HG02885 (cell line): ENCODE measurements at regions not wholly inside any gene's neighbourhood (a gene's known extent, or its start where the extent isn't known, plus 50 kb on each side); places are given as distances from the start of the nearest gene placed in this dataset.
"Not testable (repeated sequence)": the region's sequence is repeated elsewhere in the genome, so short reads cannot be mapped to it uniquely, and the experiment has no call there.

Experiments
- ATAC-seq: cut with Tn5 transposase; IDR thresholded peaks from one replicate; pipeline ENCODE4 v1.9.1; 2021; ENCODE audit warnings: mild to moderate bottlenecking; ENCODE audit not compliant: unreplicated experiment, poor library complexity

DNA sequence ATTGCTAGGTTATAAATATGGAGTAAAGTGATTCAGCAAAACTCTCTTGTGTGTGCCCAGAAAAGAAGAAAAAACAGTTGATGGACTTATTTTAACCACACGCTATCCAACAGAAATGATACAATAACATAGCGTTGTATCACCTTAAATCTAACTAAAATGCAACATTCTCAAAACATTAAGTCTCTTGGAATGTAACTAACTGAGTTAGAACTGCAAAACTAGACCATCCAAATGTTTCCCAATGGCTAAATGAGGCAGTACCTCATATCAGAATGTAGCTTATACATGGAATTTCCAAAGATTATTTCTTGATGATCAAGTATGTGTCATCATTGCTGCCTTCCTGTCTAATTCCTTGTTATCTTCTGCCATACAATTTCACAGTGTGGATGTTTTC is 187.9 kb downstream of the CNTN3 start:
- no peak for ATAC-seq

GRCh38 chr3:74423867-74424266 is 190.6 kb downstream of the CNTN3 start:
- ATAC-seq = no peak

GRCh38 chr3:74420538-74421124 is 193.8 kb downstream of the CNTN3 start:
- ATAC-seq = no peak

GRCh38 chr3:74415731-74416130 is 198.7 kb downstream of the CNTN3 start:
- no peak for ATAC-seq

DNA sequence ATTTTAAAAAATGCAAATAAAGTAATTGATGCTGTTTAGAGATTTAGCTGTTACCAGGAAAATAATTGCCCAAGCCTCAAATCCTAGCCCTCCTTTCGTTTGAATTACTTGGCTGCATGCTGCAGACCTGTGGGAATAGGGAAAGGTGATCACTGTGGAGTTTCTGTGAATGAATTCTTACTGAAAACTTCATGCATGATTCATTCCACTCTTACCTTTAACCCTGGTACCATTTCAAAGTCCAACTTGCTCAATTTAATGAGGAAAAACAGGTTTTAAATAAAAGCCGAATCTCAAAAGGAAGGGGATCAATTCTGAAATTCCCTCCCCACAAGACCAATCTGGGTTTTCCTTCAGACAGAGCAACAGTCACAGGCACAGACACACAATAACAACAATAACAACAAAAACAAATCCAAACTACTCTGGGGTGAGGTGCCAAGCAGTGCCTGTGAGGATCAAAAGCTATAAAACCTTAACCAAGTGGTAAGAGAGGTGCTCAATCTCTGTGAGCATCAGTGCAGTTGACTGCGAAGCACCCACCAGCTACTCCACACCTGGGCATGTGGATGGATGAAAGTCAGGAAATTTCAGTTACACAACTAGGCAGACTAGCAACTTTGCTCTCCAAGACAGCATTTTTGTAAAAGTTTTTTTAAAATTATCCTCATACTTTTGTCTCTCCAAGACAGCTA is 200.8 kb downstream of the CNTN3 start:
- ATAC-seq = no peak

DNA sequence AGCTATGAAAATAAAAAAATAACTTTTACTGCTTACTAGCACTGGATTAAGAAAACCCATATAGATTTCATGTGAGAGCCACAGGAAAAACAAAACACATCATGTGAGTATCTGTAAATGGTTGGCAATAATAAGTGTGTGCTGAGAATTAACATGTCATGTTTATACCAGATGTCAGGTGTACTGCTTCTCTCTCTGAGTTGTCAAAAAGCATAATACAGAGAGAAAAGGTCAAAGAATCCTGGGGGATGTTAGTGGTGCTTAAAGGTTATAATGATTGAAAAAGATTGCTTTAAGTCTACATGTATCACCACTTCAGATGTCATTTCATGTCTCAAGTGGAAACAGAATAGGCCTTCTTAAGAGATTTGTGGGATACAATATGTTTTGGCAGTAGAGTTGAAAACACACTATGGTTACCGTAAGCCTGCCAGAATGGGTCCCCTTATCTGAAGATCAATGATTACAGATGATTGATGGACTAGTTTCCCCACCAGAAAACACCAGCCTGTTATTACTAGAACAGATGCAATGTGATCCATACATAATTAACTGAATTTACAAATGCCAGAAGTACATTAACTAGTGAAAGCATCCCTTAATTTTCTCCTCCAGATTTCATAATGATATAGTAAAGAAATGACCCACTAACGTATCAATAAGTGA is 204.1 kb downstream of the CNTN3 start:
- no peak for ATAC-seq

DNA sequence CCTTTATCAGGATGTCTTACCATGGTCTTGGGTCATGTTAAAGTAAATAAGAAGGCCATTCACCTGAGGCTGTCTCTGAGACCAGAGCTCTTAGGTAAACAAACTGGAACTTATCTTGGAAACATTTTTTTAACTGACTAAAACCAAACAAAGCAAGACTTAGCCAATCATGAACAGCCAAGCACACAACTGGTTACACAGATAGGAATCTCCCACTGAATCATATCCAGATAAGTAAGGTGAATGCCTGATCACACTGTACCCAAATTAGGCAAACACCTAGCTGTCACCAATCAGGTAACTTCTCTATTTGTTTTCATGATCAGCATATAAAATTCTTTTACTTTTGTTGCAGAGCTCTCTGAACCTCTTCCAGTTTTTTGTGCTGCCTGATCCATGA is 205.4 kb downstream of the CNTN3 start:
- no peak for ATAC-seq

- no peak for ATAC-seq
These were observed 211.2 kb downstream of the CNTN3 start for GRCh38 chr3:74403307-74403706.

DNA sequence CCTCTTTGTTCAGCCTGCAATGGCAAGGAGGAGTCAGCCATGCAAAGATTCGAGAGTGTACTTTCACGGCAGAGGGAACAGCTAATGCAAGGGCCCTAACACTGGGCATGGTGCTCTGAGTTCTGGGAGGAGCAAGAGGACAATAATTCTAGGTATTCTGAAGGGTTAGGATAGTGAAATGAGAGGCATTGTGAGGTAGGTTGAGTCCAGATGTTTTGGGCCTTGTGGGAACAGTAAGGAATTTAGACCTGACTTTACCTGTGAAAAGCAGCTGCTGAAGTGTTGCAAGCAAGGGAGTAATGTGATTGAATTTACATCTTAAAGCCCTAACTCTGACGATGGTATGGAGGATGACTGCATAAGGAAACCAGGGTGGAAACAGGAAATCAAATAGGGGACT is 211.6 kb downstream of the CNTN3 start:
- no peak for ATAC-seq

- no peak for ATAC-seq
These were observed 221.0 kb downstream of the CNTN3 start for GRCh38 chr3:74393426-74393825.

- ATAC-seq = no peak
These were observed 224.2 kb downstream of the CNTN3 start for GRCh38 chr3:74390121-74390877.

- ATAC-seq = no peak
These were observed 227.2 kb downstream of the CNTN3 start for GRCh38 chr3:74387111-74387735.

DNA sequence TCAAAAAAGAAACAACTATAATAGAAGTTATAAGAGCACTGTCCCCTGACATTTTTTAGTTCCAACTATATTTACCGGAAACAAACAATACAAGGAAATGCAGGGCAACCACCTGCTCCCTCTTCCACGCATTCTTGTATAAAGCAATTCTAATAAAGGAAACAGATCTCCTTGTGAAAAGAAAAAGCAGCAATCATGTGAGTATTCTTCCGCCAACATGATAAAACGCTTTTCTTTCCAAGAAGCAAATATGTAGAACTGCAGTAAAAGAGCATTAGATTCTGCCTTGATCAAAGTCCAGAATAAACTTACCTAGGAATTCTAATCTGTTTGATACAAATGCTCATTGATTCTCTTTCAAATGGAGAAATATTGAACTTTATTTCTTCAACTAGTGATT is 230.3 kb downstream of the CNTN3 start:
- no peak for ATAC-seq

DNA sequence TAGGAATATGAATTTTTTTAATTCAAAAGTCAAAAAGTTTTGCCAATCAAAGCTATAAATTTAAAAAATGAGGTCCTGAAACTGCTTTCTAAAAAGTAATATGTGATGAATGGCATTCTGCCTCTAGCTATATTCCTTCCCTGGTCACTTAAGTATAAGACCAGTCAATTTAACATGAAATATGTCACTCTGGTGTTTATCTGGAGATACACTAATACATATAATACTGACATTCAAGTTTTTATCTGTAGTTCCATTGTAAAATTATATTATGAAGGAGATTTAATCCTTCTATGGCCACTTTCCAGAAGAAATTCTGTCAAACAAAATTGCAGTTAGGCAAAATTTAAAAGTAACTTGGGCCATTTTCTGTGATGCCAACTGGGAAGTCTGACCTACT is 236.8 kb downstream of the CNTN3 start:
- ATAC-seq = no peak

GRCh38 chr3:74376323-74376722 is 238.1 kb downstream of the CNTN3 start:
- not testable (repeated sequence) for ATAC-seq

DNA sequence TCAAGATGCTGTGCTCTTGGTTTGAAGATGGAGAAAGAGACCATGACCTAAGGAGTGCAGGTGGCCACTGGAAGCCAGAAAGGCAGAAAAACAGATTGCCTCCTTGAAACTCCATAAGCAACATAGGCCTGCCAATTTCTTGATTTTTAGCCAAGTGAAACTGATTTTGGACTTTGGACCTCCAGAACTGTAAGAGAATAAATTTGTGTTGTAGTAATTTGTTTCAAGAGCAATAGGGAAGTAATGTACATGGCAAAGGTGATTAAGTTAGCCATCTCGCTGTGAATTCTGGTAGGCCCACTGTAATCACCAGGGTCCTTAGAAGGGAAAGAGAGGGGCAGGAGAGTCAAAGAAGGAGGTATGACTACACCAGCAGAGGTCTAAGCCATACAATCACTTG is 238.8 kb downstream of the CNTN3 start:
- ATAC-seq = no peak

DNA sequence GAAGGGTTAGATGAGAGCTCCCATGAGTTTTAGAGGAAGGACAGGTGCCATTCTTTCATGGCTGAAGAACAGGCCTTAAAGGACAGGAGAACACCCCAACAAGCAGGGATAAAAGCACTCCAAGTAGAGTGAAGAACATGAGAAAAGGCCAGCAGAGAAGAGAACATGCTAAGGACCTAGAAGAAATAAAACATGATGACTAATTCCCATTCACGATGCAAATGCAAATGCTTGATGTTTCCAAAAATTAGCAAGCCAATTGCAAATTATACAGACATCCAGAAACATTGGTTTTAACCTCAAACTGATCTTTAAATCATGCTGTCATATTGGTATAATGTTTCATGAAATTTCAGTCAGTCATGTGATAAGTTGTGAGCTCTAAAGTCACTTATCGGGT is 241.7 kb downstream of the CNTN3 start:
- no peak for ATAC-seq

- no peak for ATAC-seq
These were observed 244.1 kb downstream of the CNTN3 start for GRCh38 chr3:74370342-74370741.

DNA sequence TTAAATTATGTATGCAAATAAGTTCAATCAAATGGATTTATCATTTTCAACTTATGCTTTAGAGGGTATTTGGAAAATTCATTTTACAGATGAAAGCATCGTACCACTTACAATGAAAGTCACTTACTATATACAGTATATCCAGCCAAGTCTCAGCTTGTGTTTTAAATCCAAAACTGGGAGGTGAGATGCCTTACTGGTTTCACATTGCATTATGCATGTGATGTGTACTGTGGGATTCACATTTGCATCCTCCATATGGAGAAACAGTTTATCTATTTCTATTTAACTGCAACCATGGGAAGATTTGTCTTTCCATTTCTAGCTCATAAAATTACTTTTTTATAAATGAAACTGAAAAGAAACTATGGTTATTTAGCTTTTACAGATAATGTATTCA is 248.1 kb downstream of the CNTN3 start:
- ATAC-seq = no peak

GRCh38 chr3:74363346-74363745 is 251.1 kb downstream of the CNTN3 start:
- no peak for ATAC-seq

- ATAC-seq = no peak
These were observed 254.1 kb downstream of the CNTN3 start for GRCh38 chr3:74360406-74360805.
